Epidermal melanocyte (primary cell): ENCODE measurements at regions not wholly inside any gene's neighbourhood (a gene's known extent, or its start where the extent isn't known, plus 50 kb on each side); places are given as distances from the start of the nearest gene placed in this dataset.

Experiments
- DNase-seq: peaks from one replicate; pipeline ENCODE4 v3.0.0; 2011; ENCODE audit warnings: low spot score; ENCODE audit not compliant: insufficient read length

DNA sequence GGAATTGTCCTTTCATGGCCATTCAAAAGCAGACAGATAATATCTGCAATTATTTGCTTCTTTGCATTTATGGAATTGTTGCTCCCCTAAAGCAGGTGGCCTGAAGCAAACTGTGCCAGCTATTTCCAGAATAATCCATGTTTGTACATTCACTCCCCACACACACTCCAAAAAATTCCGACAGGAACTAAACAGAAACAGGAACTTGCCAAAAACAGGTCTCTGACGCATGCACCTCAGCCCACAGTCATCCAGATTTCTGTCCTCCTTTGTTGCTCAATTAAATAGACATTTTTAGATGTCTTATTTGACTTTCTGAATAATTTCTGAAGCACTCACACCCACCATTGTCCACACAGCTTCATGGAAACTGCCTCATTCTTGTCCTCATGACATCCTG lies 71.5 kb upstream of the EDNRA start:
- no peak for DNase-seq

DNA sequence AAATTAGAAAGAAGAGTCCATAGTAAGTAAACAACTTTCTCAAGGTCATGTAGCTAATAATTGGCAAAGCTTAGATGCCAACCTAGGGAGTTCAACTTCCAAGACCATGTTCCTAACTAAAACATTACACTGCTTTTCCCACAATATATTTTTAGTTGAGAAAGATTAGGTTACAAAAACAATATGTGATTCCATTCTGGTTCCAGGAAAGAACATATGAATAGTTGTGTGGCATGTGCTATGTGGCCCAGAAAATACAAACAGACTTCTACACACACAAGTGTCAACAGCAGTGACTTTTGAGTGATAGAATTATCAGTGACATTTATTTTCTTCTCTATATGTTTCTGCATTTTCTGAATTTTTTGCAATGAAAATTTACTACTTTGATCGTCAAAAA lies 62.7 kb upstream of the EDNRA start:
- no peak for DNase-seq

DNA sequence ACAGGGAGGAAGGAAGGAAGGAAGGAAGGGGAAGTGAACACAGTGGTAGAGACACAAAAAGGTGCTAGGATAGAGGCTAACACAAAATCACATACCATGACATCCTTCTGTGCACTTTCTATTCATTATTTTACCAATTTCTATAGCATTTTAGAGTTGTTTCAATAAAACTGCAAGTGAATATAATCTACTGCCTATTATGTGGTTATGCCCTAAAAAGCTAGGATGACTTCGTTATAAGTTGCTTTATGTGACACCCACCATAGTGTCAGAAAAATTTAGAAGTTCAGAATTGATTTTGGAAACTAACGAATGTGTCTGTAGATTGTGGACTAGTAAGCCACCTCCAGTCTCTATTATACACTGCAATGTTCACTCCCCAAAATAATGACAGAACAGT lies 59.4 kb upstream of the EDNRA start:
- no peak for DNase-seq

DNA sequence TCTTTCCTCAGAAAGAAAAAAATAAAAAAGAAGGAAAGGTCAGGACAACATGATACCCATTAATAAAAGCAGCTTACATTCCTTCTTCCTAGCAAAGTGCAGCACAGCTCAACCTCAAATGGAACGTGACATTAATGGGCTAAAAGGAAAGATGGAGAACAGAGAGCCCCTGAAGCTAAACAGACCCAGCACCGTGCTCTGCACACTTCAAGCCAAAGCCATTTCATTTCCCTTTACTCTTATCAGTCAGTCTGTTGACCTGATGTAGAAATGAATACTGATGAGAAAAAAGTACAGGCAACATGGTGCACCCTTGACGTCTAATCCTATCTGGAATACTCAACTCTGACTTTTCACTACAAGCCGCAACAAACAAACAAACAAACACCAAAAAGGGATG lies 57.7 kb upstream of the EDNRA start:
- DNase-seq = no peak

DNA sequence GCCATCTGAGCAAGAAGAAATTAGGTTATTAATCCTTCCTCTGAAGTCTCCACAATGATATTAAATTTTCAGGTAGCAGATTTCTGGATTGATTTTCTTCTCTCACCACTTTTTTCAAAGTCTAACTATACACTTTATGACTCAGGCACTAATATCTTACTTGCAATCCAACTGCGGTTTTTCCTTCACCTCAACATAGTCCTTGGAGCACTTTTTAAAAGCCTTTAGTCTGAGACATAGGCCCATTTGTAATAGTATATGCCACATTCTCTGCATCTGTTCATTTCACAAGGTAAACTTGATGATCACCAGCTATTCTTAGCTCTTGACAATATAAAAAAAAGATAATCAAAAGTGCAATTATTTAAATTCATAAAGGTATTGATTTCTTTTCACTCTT lies 55.9 kb upstream of the EDNRA start:
- no peak for DNase-seq

DNA sequence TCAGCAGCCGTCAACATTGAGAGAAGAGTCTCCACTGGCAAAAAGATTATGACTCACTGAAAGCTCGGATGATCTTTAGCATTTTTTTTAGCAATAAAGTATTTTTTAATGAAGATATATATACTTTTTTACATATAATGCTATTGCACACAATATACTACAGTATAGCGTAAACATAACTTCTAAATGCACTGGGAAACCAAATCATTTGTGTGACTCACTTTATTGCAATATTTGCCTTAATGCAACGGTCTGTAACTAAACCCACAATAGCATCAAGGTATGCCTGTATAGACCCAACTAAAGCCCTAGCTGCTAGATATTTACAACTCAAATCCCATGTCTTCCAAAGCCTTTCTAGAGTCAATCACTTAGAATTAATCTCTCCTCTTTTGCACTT lies 52.3 kb upstream of the EDNRA start:
- DNase-seq = no peak

DNA sequence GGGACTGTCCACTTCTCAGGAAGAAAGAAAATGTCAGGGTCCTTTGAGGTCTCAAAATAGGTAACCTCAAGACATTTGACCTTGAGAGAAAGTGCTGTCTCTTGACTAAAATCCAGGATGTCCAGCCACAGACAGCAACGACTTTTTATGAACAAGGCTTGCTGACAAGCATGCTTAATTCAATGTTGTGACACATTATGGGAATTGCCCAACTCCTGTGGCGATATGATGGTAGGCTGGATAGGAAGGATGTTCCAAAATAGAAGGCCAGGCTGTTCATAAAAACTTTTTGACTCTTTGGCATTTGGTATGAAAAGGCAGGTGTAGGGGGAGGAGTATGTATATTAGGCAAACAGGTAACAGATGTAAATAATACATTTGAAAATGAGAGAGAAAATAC lies 50.8 kb upstream of the EDNRA start:
- DNase-seq = no peak
